Effector memory CD4-positive, alpha-beta T cell (primary cell): ENCODE measurements at regions not wholly inside any gene's neighbourhood (a gene's known extent, or its start where the extent isn't known, plus 50 kb on each side); places are given as distances from the start of the nearest gene placed in this dataset.

Experiments
- DNase-seq, 3 donors: peaks; one replicate each; pipeline ENCODE4 v3.0.0-alpha.2; 2020
- H3K27ac ChIP-seq: 2 replicates; pipeline ENCODE4 v1.7.0; 2013; ENCODE audit warnings: mild to moderate bottlenecking, low read length, moderate library complexity; ENCODE audit not compliant: insufficient read depth, poor library complexity, severe bottlenecking
- H3K27me3 ChIP-seq: replicated peaks from 2 replicates; pipeline ENCODE4 v1.7.0; 2013; ENCODE audit warnings: mild to moderate bottlenecking, low read length; ENCODE audit not compliant: insufficient read depth, control insufficient read depth, poor library complexity, severe bottlenecking
- H3K36me3 ChIP-seq: 2 replicates; pipeline ENCODE4 v1.7.0; 2013; ENCODE audit warnings: mild to moderate bottlenecking, low read length, moderate library complexity; ENCODE audit not compliant: control insufficient read depth, insufficient read depth
- H3K4me1 ChIP-seq: 2 replicates; pipeline ENCODE4 v1.7.0; 2013; ENCODE audit warnings: low read length, mild to moderate bottlenecking; ENCODE audit not compliant: control insufficient read depth, insufficient read depth, poor library complexity, severe bottlenecking
- H3K4me3 ChIP-seq: 2 replicates; pipeline ENCODE4 v1.7.0; 2013; ENCODE audit warnings: low read length, low read depth, mild to moderate bottlenecking; ENCODE audit not compliant: insufficient read depth, poor library complexity, severe bottlenecking
- H3K9me3 ChIP-seq: 2 replicates; pipeline ENCODE4 v1.7.0; 2013; ENCODE audit warnings: mild to moderate bottlenecking, low read length, moderate library complexity; ENCODE audit not compliant: control insufficient read depth

GRCh38 chr11:87425391-87425790, 387.7 kb downstream of the TMEM135 start:
- Histone ChIP-seq H3K36me3 (no peaks in the 10 kb centered on the region), H3K27ac (no peak overlapping the region)
- no peak for DNase-seq

DNA sequence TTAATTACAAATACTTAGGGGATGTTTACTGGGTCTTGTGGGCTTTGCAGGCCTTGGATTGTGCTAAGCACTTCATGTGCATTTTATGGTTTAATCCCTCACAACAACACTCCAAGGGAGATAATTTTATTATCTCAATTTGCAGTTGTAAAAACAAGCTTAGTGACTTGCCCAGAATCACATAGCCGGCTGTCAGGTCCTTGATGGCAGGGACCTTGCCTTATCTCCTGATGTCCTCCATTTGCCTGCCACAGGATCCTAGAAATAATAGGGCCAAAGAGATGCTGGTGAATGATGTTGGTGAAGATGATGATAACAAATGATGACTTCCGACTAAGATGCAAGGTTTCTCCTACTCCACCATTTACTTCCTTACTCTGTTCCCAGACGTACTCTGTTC, 385.4 kb downstream of the TMEM135 start:
- Histone ChIP-seq H3K9me3 (no peaks in the 10 kb centered on the region), H3K27ac (no peak overlapping the region), H3K36me3 (no peaks in the 10 kb centered on the region), H3K4me1 (no peaks in the 10 kb centered on the region), H3K4me3 (no peak overlapping the region), H3K27me3 (no peaks in the 10 kb centered on the region)
- no peak for DNase-seq

More at GRCh38 chr11:87425391-87425790, 387.7 kb downstream of the TMEM135 start:
- no peak overlapping the region for H3K4me3 ChIP-seq
- no peaks in the 10 kb centered on the region for H3K9me3 ChIP-seq
- H3K27me3 ChIP-seq, result no peaks in the 10 kb centered on the region
- H3K4me1 ChIP-seq, result no peaks in the 10 kb centered on the region

DNA sequence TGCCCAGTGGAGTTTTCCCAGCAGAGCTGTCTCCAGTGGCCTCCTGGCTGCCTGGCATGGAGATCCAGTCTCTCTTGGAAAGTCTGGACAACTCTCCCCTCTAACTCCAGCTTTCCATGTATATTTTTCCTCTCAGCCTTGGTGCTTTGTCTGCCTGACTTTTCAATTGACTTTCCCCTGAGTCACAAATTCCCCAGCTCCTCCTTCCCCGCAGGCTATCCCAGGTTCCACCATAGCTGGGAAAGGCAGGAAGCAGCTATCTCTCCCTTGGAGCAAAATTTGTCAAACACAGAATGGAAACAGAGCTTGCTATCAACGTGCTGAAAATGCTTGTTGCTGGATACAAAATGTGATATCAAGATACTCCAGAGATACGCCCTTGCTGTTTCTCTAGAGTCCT, 384.8 kb downstream of the TMEM135 start:
- no peaks in the 10 kb centered on the region for H3K27me3 ChIP-seq
- H3K4me3 ChIP-seq, result no peak overlapping the region
- H3K27ac ChIP-seq, result no peak overlapping the region
- H3K36me3 ChIP-seq, result no peaks in the 10 kb centered on the region
- H3K9me3 ChIP-seq, result no peaks in the 10 kb centered on the region
- H3K4me1 ChIP-seq, result no peaks in the 10 kb centered on the region
- no peak for DNase-seq

- no peaks in the 10 kb centered on the region for H3K36me3 ChIP-seq
- peak in 1 of 3 donors; percentile 6 for DNase-seq
- H3K9me3 ChIP-seq, result no peaks in the 10 kb centered on the region
- H3K27ac ChIP-seq, result no peak overlapping the region
- no peak overlapping the region for H3K4me3 ChIP-seq
- H3K27me3 ChIP-seq, result no peaks in the 10 kb centered on the region
- H3K4me1 ChIP-seq, result no peaks in the 10 kb centered on the region
Observed at GRCh38 chr11:87421422-87421821, 383.7 kb downstream of the TMEM135 start.

- H3K36me3 ChIP-seq, result no peaks in the 10 kb centered on the region
- H3K4me1 ChIP-seq, result no peaks in the 10 kb centered on the region
- no peaks in the 10 kb centered on the region for H3K9me3 ChIP-seq
- H3K4me3 ChIP-seq, result no peak overlapping the region
- no peak overlapping the region for H3K27ac ChIP-seq
- no peaks in the 10 kb centered on the region for H3K27me3 ChIP-seq
- DNase-seq, result no peak
Observed at GRCh38 chr11:87417951-87418350, 380.2 kb downstream of the TMEM135 start.

- DNase-seq, result no peak
- H3K36me3 ChIP-seq, result no peaks in the 10 kb centered on the region
- no peaks in the 10 kb centered on the region for H3K27me3 ChIP-seq
- H3K4me1 ChIP-seq, result no peaks in the 10 kb centered on the region
- H3K4me3 ChIP-seq, result no peak overlapping the region
- H3K9me3 ChIP-seq, result no peaks in the 10 kb centered on the region
- H3K27ac ChIP-seq, result no peak overlapping the region
Observed at GRCh38 chr11:87405843-87406242, 368.1 kb downstream of the TMEM135 start.

DNA sequence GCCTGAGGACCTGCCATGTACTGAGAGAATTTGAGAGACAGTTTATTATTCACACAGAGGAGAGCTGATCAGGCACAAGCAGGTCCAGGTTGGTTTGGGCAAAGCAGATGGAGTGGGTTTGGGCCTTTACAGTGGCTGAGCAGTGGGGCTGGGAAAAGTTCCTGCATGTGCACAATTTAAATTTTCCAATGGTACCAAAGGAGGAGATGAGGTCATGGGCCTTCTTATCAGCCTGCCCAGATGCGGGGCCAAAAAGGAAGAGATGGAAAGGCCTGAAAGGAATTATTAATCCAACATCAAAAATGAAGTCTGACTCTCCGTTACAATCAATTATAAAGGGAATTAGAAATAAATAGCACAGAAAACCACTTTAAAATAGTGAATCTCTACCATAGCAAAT, 367.6 kb downstream of the TMEM135 start:
- no peaks in the 10 kb centered on the region for H3K9me3 ChIP-seq
- no peaks in the 10 kb centered on the region for H3K4me1 ChIP-seq
- no peaks in the 10 kb centered on the region for H3K36me3 ChIP-seq
- H3K27me3 ChIP-seq, result no peaks in the 10 kb centered on the region
- no peak overlapping the region for H3K27ac ChIP-seq
- no peak for DNase-seq
- no peak overlapping the region for H3K4me3 ChIP-seq

DNA sequence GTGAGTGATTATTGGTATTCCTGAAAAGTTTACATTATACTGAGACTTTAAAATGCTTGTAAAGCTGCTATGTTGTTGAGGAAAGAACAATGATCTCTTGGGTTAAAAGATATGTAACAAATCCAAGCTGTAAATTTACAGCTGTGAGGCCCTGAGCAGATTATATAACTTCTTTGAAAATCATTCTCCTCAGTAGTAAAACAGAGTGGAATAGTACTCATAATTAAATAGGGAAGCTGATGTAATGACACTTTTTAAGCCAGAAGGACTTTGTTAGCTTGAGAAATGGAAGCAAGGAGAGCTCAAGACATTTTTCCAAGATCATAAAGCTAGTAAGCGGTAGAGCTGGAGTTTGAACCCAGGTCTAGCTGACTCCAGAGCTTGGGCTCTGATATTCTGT, 363.9 kb downstream of the TMEM135 start:
- Histone ChIP-seq H3K9me3 (no peaks in the 10 kb centered on the region), H3K36me3 (no peaks in the 10 kb centered on the region), H3K27ac (no peak overlapping the region), H3K27me3 (no peaks in the 10 kb centered on the region), H3K4me1 (no peaks in the 10 kb centered on the region), H3K4me3 (no peak overlapping the region)
- no peak for DNase-seq

DNA sequence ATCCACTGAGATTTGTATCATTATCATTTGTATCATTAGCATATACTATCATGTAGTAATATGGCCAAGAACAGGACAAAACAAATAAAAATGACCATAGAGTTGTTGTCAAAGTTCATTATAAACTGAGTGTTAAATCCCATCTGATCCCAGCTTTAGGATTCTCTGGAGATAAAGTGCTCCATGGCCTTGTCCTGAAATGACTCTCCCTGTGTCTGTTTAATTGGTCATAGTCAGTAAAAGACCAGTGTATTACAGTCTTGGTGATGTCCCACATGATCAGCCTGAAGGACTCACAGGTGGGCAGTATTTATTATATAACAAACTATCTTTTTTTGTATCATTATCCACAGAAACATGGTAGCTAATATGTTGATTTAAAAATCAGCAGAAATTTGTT, 361.6 kb downstream of the TMEM135 start:
- H3K9me3 ChIP-seq, result no peaks in the 10 kb centered on the region
- H3K36me3 ChIP-seq, result no peaks in the 10 kb centered on the region
- no peak overlapping the region for H3K4me3 ChIP-seq
- H3K4me1 ChIP-seq, result no peaks in the 10 kb centered on the region
- H3K27me3 ChIP-seq, result no peaks in the 10 kb centered on the region
- DNase-seq, result no peak
- no peak overlapping the region for H3K27ac ChIP-seq

GRCh38 chr11:87398931-87399330, 361.2 kb downstream of the TMEM135 start:
- H3K27me3 ChIP-seq, result no peaks in the 10 kb centered on the region
- no peaks in the 10 kb centered on the region for H3K4me1 ChIP-seq
- H3K27ac ChIP-seq, result no peak overlapping the region
- H3K4me3 ChIP-seq, result no peak overlapping the region
- no peaks in the 10 kb centered on the region for H3K36me3 ChIP-seq
- no peaks in the 10 kb centered on the region for H3K9me3 ChIP-seq
- DNase-seq, result no peak
